8988T (cell line): ENCODE measurements at regions not wholly inside any gene's neighbourhood (a gene's known extent, or its start where the extent isn't known, plus 50 kb on each side); places are given as distances from the start of the nearest gene placed in this dataset.

Experiments
- DNase-seq: peaks from one replicate; pipeline ENCODE4 v3.0.0; 2011

GRCh38 chr2:48146552-48146951 is 167.9 kb upstream of the FOXN2 start:
- DNase-seq, result no peak

- no peak for DNase-seq
Measured at GRCh38 chr2:48147719-48148118, 166.8 kb upstream of the FOXN2 start.

- DNase-seq, result no peak
Measured at GRCh38 chr2:48148841-48149430, 165.5 kb upstream of the FOXN2 start.

GRCh38 chr2:48157150-48157549 is 157.3 kb upstream of the FOXN2 start:
- DNase-seq, result no peak

GRCh38 chr2:48161628-48162027 is 152.9 kb upstream of the FOXN2 start:
- no peak for DNase-seq

GRCh38 chr2:48162742-48163141 is 151.7 kb upstream of the FOXN2 start:
- no peak for DNase-seq

- DNase-seq, result no peak
Measured at GRCh38 chr2:48165070-48165753, 149.3 kb upstream of the FOXN2 start.

GRCh38 chr2:48169141-48169592 is 145.3 kb upstream of the FOXN2 start:
- DNase-seq, result no peak

- no peak for DNase-seq
Measured at GRCh38 chr2:48170281-48170680, 144.2 kb upstream of the FOXN2 start.

GRCh38 chr2:48173141-48173540 is 141.3 kb upstream of the FOXN2 start:
- no peak for DNase-seq

GRCh38 chr2:48174503-48174902 is 140.0 kb upstream of the FOXN2 start:
- no peak for DNase-seq

- no peak for DNase-seq
Measured at GRCh38 chr2:48175254-48175653, 139.2 kb upstream of the FOXN2 start.

GRCh38 chr2:48175656-48176055 is 138.8 kb upstream of the FOXN2 start:
- no peak for DNase-seq

GRCh38 chr2:48176876-48177275 is 137.6 kb upstream of the FOXN2 start:
- no peak for DNase-seq

GRCh38 chr2:48178611-48179010 is 135.9 kb upstream of the FOXN2 start:
- DNase-seq, result no peak

- no peak for DNase-seq
Measured at GRCh38 chr2:48180557-48180956, 133.9 kb upstream of the FOXN2 start.

- DNase-seq, result no peak
Measured at GRCh38 chr2:48183276-48183675, 131.2 kb upstream of the FOXN2 start.

GRCh38 chr2:48183991-48184390 is 130.5 kb upstream of the FOXN2 start:
- DNase-seq, result no peak

GRCh38 chr2:48187503-48187902 is 127.0 kb upstream of the FOXN2 start:
- DNase-seq, result no peak

- DNase-seq, result no peak
Measured at GRCh38 chr2:48189552-48190228, 124.8 kb upstream of the FOXN2 start.

- DNase-seq, result no peak
Measured at GRCh38 chr2:48190230-48190629, 124.3 kb upstream of the FOXN2 start.

- no peak for DNase-seq
Measured at GRCh38 chr2:48194641-48195040, 119.8 kb upstream of the FOXN2 start.

GRCh38 chr2:48195169-48195568 is 119.3 kb upstream of the FOXN2 start:
- no peak for DNase-seq

GRCh38 chr2:48197618-48198017 is 116.9 kb upstream of the FOXN2 start:
- no peak for DNase-seq
